ENCODE measurements at regions not wholly inside any gene's neighbourhood (a gene's known extent, or its start where the extent isn't known, plus 50 kb on each side); places are given as distances from the start of the nearest gene placed in this dataset.

GRCh38 chr12:3419558-3419957, 71.4 kb upstream of the PRMT8 start:
- Histone ChIP-seq H3K4me3 (no peak overlapping the region), H3K27ac (ENCODE audit: low read depth) (no peak overlapping the region), H3F3A (replicated peaks; ENCODE audit: low read depth) (no peaks in the 10 kb centered on the region), H3K4me1 (ENCODE audit: insufficient read depth) (peaks cover 23% of the 10 kb centered on the region), H3K27me3 (ENCODE audit: insufficient read depth) (0 out of 2 replicates have a peak, but pooled peaks cover 7% of the 10 kb centered on the region), H2AFZ (no peak overlapping the region), H3K9me2 (ENCODE audit: insufficient read depth) (no peaks in the 10 kb centered on the region), H3K4me2 (no peak overlapping the region), H3K79me2 (replicated peaks; ENCODE audit: insufficient read depth) (no peaks in the 10 kb centered on the region), H3K36me3 (ENCODE audit: insufficient read depth) (no peaks in the 10 kb centered on the region; the same call in 1 of the 2 replicates), H4K20me1 (replicated peaks; ENCODE audit: insufficient read depth) (no peaks in the 10 kb centered on the region; the same call in 1 of the 2 replicates)
- no peak overlapping the region for H3K4me3 Mint-ChIP-seq
- peaks cover 15% of the 10 kb centered on the region for H3K9me3 Mint-ChIP-seq
- ATAC-seq (no peak), DNase-seq (ENCODE audit: low spot score) (no peak)
- H3K36me3 Mint-ChIP-seq (ENCODE audit: low read depth), result peaks cover 14% of the 10 kb centered on the region
- TF ChIP-seq ZNF462 (CRISPR knock-in tag; IDR thresholded peaks at IDR 0.05) (no peak), STAT1 (IDR thresholded peaks at IDR 0.05; ENCODE audit: unreplicated experiment) (no peak), CTCF (conservative IDR thresholded peaks at IDR 0.05; ENCODE audit: low read depth in 2 of 2) (no peak), ETS1 (IDR thresholded peaks at IDR 0.05) (no peak), EZH2 (IDR thresholded peaks at IDR 0.05; ENCODE audit: low read depth, unreplicated experiment) (no peak), NANOG (IDR thresholded peaks at IDR 0.05; ENCODE audit: borderline replicate concordance) (no peak), REST (IDR thresholded peaks at IDR 0.05; ENCODE audit: unreplicated experiment) (no peak), ZNF114 (CRISPR knock-in tag; IDR thresholded peaks at IDR 0.05) (no peak), EZH2phosphoT487 (IDR thresholded peaks at IDR 0.05; ENCODE audit: unreplicated experiment) (no peak), ZNF331 (CRISPR knock-in tag; IDR thresholded peaks at IDR 0.05; ENCODE audit: low read depth) (no peak), CREB1 (CRISPR knock-in tag; IDR thresholded peaks at IDR 0.05; ENCODE audit: low read depth) (no peak), JUNB (IDR thresholded peaks at IDR 0.05; ENCODE audit: unreplicated experiment) (no peak), POLR2AphosphoS5 (IDR thresholded peaks at IDR 0.05; ENCODE audit: low read depth) (no peak)
- H3K4me1 Mint-ChIP-seq, result peaks cover 25% of the 10 kb centered on the region
- H3K27ac Mint-ChIP-seq, result no peak overlapping the region
- peaks cover 16% of the 10 kb centered on the region for H3K27me3 Mint-ChIP-seq (ENCODE audit: insufficient read depth, low read depth, poor library complexity)

Data from GM23338 (cell line).